Tibial nerve (tissue), 4 donors: ENCODE measurements at regions not wholly inside any gene's neighbourhood (a gene's known extent, or its start where the extent isn't known, plus 50 kb on each side); places are given as distances from the start of the nearest gene placed in this dataset.

ENCODE experiments used
- EP300 ChIP-seq, 2 donors: sonication (generic); formaldehyde crosslinking; IDR thresholded peaks; one replicate each; pipeline ENCODE4 v1.6.1; 2017; ENCODE audit warnings: antibody characterized with exemption in 2 of 2, mild to moderate bottlenecking in 1 of 2
- TF ChIP-seq, protein P1 (sequence below), 5 experiments: fragments of 200-600 bp in 3 of 5; fragments of 450-650 bp in 2 of 5; sonication (generic) in 3 of 5; IDR thresholded peaks; one replicate each; pipeline ENCODE4 v1.5.1; 2016 to 2019; ENCODE audit warnings: antibody characterized with exemption in 5 of 5, mild to moderate bottlenecking in 3 of 5, moderate library complexity in 2 of 5

DNA sequence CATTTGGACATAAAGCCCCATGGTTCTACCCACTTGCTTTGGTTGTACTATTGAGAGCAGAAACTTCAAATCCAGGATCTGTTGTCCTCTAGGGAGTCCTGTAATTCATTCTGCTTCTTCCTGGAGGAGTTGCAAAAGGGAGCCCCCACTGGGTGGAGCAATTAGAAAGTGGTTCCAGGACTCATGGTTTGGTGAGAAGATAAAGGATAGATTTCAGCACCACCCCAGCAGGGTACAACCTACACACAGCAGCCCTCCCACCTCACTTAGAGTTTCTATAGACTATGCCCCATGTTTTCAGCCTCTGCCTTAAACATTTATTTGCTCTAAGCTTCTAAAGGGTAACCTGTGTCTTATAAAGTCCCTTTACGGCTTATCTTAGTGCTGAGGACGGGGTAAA lies 112.6 kb upstream of the ARRDC3 start:
- TF ChIP-seq, protein P1, sequence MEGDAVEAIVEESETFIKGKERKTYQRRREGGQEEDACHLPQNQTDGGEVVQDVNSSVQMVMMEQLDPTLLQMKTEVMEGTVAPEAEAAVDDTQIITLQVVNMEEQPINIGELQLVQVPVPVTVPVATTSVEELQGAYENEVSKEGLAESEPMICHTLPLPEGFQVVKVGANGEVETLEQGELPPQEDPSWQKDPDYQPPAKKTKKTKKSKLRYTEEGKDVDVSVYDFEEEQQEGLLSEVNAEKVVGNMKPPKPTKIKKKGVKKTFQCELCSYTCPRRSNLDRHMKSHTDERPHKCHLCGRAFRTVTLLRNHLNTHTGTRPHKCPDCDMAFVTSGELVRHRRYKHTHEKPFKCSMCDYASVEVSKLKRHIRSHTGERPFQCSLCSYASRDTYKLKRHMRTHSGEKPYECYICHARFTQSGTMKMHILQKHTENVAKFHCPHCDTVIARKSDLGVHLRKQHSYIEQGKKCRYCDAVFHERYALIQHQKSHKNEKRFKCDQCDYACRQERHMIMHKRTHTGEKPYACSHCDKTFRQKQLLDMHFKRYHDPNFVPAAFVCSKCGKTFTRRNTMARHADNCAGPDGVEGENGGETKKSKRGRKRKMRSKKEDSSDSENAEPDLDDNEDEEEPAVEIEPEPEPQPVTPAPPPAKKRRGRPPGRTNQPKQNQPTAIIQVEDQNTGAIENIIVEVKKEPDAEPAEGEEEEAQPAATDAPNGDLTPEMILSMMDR (IDR thresholded peaks at IDR 0.05), result no peak
- no peak for TF ChIP-seq EP300 (IDR thresholded peaks at IDR 0.05)
